CD4-positive, alpha-beta T cell (primary cell): ENCODE measurements at regions not wholly inside any gene's neighbourhood (a gene's known extent, or its start where the extent isn't known, plus 50 kb on each side); places are given as distances from the start of the nearest gene placed in this dataset.

Experiments
- ATAC-seq: fragments of 200-7000 bp; cut with Tn5 transposase; one replicate; pipeline ENCODE4 v1.10.0; 2022; ENCODE audit warnings: mild to moderate bottlenecking; ENCODE audit not compliant: poor library complexity
- CTCF ChIA-PET: fragments of 350-600 bp; sonication (Branson Sonifier 250); formaldehyde crosslinking; loops from one replicate; lab custom pipeline; 2021; ENCODE audit warnings: antibody characterized with exemption, inconsistent platforms; lab: Charles Lee
- POLR2A ChIA-PET: fragments of 350-600 bp; sonication (Branson Sonifier 250); formaldehyde crosslinking; loops from one replicate; lab custom pipeline; 2021; ENCODE audit warnings: antibody characterized with exemption, inconsistent platforms; lab: Charles Lee
- DNase-seq, 14 experiments: peaks; one replicate each; pipeline ENCODE4 v3.0.0-alpha.2; 2013 to 2020; ENCODE audit warnings: mixed read lengths in 2 of 14
- H3K27ac ChIP-seq, 2 donors: one replicate each; pipeline versions ENCODE4 v1.5.1 to v1.7.0; 2013; ENCODE audit warnings: low read length in 2 of 2, low read depth in 1 of 2, mild to moderate bottlenecking in 1 of 2
- H3K27me3 ChIP-seq, 2 experiments: 1 replicate in 1 of 2; 2 replicates in 1 of 2; pipeline versions ENCODE4 v1.6.1 to v1.7.0; 2013; ENCODE audit warnings: low read length in 2 of 2, control low read depth in 1 of 2, mild to moderate bottlenecking in 1 of 2, moderate library complexity in 1 of 2; ENCODE audit not compliant: insufficient read depth in 2 of 2, control insufficient read depth in 1 of 2
- H3K36me3 ChIP-seq: one replicate; pipeline ENCODE4 v1.6.1; 2013; ENCODE audit warnings: low read length, control low read depth; ENCODE audit not compliant: insufficient read depth
- H3K4me1 ChIP-seq: one replicate; pipeline ENCODE4 v1.6.1; 2013; ENCODE audit warnings: low read length, control low read depth; ENCODE audit not compliant: insufficient read depth
- H3K4me3 ChIP-seq: one replicate; pipeline ENCODE4 v1.5.1; 2013; ENCODE audit warnings: mild to moderate bottlenecking, low read length, moderate library complexity
- H3K9me3 ChIP-seq, 2 experiments: 1 replicate in 1 of 2; 2 replicates in 1 of 2; pipeline versions ENCODE4 v1.6.1 to v1.7.0; 2013; ENCODE audit warnings: low read length in 2 of 2, mild to moderate bottlenecking in 2 of 2, control low read depth in 1 of 2, moderate library complexity in 1 of 2; ENCODE audit not compliant: control insufficient read depth in 1 of 2, insufficient read depth in 1 of 2
- H3K27ac Mint-ChIP-seq: one replicate; pipeline ENCODE4 v1.8.0; 2020; ENCODE audit warnings: mixed read lengths
- H3K27me3 Mint-ChIP-seq: one replicate; pipeline ENCODE4 v1.8.0; 2021; ENCODE audit warnings: mixed read lengths
- H3K36me3 Mint-ChIP-seq: one replicate; pipeline ENCODE4 v1.8.0; 2021; ENCODE audit warnings: low read depth, mixed read lengths
- H3K4me1 Mint-ChIP-seq: one replicate; pipeline ENCODE4 v1.8.0; 2021; ENCODE audit warnings: low read depth, mixed read lengths
- H3K4me3 Mint-ChIP-seq: one replicate; pipeline ENCODE4 v1.8.0; 2020; ENCODE audit warnings: mild to moderate bottlenecking, mixed read lengths
- H3K9me3 Mint-ChIP-seq: one replicate; pipeline ENCODE4 v1.8.0; 2020; ENCODE audit warnings: mixed read lengths
- CTCF ChIP-seq: fragments of 200-600 bp; IDR thresholded peaks from one replicate; pipeline ENCODE4 v1.8.0; 2022; ENCODE audit warnings: antibody characterized with exemption, mild to moderate bottlenecking
- intact Hi-C, 2 experiments: fragments of 100-400 bp; cut with DNase I in 1 of 2; cut with micrococcal nuclease in 1 of 2; formaldehyde crosslinking; loops; one replicate each; pipeline versions ENCODE4 v1.15.1 to v1.9.0; 2023 to 2025; cut with DNase I, micrococcal nuclease

GRCh38 chr2:139622691-139623090 is 842.5 kb upstream of the NXPH2 start:
- no peak overlapping the region for H3K27ac Mint-ChIP-seq
- Histone ChIP-seq H3K4me1 (no peaks in the 10 kb centered on the region), H3K36me3 (no peaks in the 10 kb centered on the region), H3K9me3 (no peaks in the 10 kb centered on the region), H3K4me3 (no peak overlapping the region), H3K27ac (no peak overlapping the region), H3K27me3 (no peaks in the 10 kb centered on the region)
- peaks cover 27% of the 10 kb centered on the region for H3K9me3 Mint-ChIP-seq
- POLR2A ChIA-PET = no interaction called here
- DNase-seq (no peak), ATAC-seq (no peak)
- CTCF ChIA-PET = no interaction called here
- intact Hi-C loops = no loop called here
- no peaks in the 10 kb centered on the region for H3K4me1 Mint-ChIP-seq
- H3K4me3 Mint-ChIP-seq = no peak overlapping the region
- TF ChIP-seq CTCF = no peak
- no peaks in the 10 kb centered on the region for H3K36me3 Mint-ChIP-seq
- no peaks in the 10 kb centered on the region for H3K27me3 Mint-ChIP-seq

- Mint-ChIP-seq H3K36me3 (no peaks in the 10 kb centered on the region), H3K4me1 (no peaks in the 10 kb centered on the region), H3K4me3 (no peak overlapping the region), H3K27me3 (no peaks in the 10 kb centered on the region), H3K9me3 (peaks cover 21% of the 10 kb centered on the region), H3K27ac (no peak overlapping the region)
- Histone ChIP-seq H3K27ac (no peak overlapping the region), H3K27me3 (no peaks in the 10 kb centered on the region), H3K36me3 (no peaks in the 10 kb centered on the region), H3K4me3 (no peak overlapping the region), H3K9me3 (peaks cover 0 to 3% of the 10 kb centered on the region in 2 experiments), H3K4me1 (no peaks in the 10 kb centered on the region)
- TF ChIP-seq CTCF = no peak
- DNase-seq (no peak), ATAC-seq (no peak)
- POLR2A ChIA-PET = no interaction called here
- intact Hi-C loops = no loop called here
- CTCF ChIA-PET = no interaction called here
Observed at GRCh38 chr2:139617747-139618146, 837.6 kb upstream of the NXPH2 start.

- no peaks in the 10 kb centered on the region for H3K27me3 ChIP-seq
- no peaks in the 10 kb centered on the region for H3K36me3 ChIP-seq
- no peaks in the 10 kb centered on the region for H3K4me1 ChIP-seq
- H3K27ac ChIP-seq = no peak overlapping the region
- ChIA-PET CTCF (no interaction called here), POLR2A (no interaction called here)
- Mint-ChIP-seq H3K4me3 (no peak overlapping the region), H3K27ac (no peak overlapping the region), H3K4me1 (no peaks in the 10 kb centered on the region), H3K9me3 (peaks cover 15% of the 10 kb centered on the region), H3K36me3 (no peaks in the 10 kb centered on the region), H3K27me3 (no peaks in the 10 kb centered on the region)
- peaks cover 4 to 7% of the 10 kb centered on the region in 2 experiments for H3K9me3 ChIP-seq
- H3K4me3 ChIP-seq = no peak overlapping the region
- TF ChIP-seq CTCF = no peak
- intact Hi-C loops = no loop called here
- no peak for ATAC-seq
- DNase-seq = no peak
Observed at GRCh38 chr2:139613264-139613663, 833.1 kb upstream of the NXPH2 start.
